Adrenal gland (tissue), 5 donors: ENCODE measurements at regions not wholly inside any gene's neighbourhood (a gene's known extent, or its start where the extent isn't known, plus 50 kb on each side); places are given as distances from the start of the nearest gene placed in this dataset.

Source experiments
- CTCF ChIP-seq, 6 experiments: fragments of 450-650 bp in 4 of 6; fragments of 200-600 bp in 2 of 6; sonication (generic) in 1 of 6; IDR thresholded peaks; 1 replicate in 5 of 6; 2 replicates in 1 of 6; pipeline versions ENCODE4 v1.5.1 to v1.8.0; 2016 to 2021; ENCODE audit warnings: antibody characterized with exemption in 6 of 6, mild to moderate bottlenecking in 2 of 6, moderate library complexity in 1 of 6
- POLR2A ChIP-seq, 2 donors: fragments of 450-650 bp; IDR thresholded peaks; one replicate each; pipeline ENCODE4 v1.6.1; 2017; ENCODE audit warnings: antibody characterized with exemption in 2 of 2, mild to moderate bottlenecking in 2 of 2, moderate library complexity in 1 of 2
- donor health status: DM: no; HTN: no; CAD: no.

- TF ChIP-seq POLR2A (IDR thresholded peaks at IDR 0.05) (no peak), CTCF (IDR thresholded peaks at IDR 0.05) (no peak)
Observed at GRCh38 chr14:101088714-101089113, 185.2 kb upstream of the RTL1 start.
